GM20431 (cell line): ENCODE measurements at regions not wholly inside any gene's neighbourhood (a gene's known extent, or its start where the extent isn't known, plus 50 kb on each side); places are given as distances from the start of the nearest gene placed in this dataset.

Experiments used
- in situ Hi-C: fragments of 300-500 bp; cut with MseI, MboI; formaldehyde crosslinking; loops from one replicate; pipeline ENCODE4 v1.15.0; 2020; ENCODE audit warnings: low sequenced_read_pairs; ENCODE audit not compliant: unreplicated experiment

GRCh38 chr6:145187491-145188206, 547.7 kb downstream of the EPM2A start:
- in situ Hi-C loops, result no loop called here

GRCh38 chr6:145189836-145190235, 545.5 kb downstream of the EPM2A start:
- in situ Hi-C loops, result no loop called here

DNA sequence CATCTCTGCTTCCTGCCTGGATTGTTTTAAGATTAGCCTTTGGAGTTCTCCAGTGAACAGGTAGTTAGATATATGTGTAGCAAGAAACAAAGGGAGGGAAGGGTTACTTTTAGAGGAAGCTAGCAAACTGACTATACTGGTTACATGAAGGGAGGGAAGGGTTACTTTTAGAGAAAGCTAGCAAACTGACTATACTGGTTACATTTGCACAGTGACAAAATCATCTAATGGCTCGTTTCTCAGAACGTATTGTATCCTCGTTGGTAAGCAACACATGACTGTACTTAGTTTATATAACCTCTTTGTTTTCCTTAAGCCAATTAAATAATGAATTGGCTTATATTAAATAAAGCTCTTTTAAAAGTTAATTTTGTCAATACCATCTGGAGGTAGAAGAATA, 540.9 kb downstream of the EPM2A start:
- in situ Hi-C loops, result no loop called here

DNA sequence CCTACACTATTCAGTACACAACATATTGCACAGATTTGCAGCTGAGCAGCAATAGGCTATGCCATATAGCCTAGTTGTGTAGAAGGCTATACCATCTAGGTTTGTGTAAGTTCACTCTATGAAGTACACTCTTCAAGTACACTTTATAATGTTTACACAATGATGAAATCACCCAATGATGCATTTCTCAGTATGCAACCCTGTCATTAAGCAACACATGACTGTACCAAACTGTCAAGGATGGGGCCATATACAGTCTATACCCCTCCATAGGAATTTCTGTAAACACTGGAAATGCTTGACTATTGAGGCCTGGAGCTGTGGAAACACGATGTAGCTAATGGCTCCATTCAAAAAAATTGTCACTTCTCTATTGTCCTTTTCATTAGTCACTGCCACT, 535.4 kb downstream of the EPM2A start:
- in situ Hi-C loops, result loop anchor here (25.0 kb wide), 1 partner anchor 613 kb away; no protein-coding TSS in a partner anchor

- in situ Hi-C loops, result loop anchor here (25.0 kb wide), 1 partner anchor 617 kb away; no protein-coding TSS in a partner anchor
Measured at GRCh38 chr6:145204301-145204700, 531.0 kb downstream of the EPM2A start.

DNA sequence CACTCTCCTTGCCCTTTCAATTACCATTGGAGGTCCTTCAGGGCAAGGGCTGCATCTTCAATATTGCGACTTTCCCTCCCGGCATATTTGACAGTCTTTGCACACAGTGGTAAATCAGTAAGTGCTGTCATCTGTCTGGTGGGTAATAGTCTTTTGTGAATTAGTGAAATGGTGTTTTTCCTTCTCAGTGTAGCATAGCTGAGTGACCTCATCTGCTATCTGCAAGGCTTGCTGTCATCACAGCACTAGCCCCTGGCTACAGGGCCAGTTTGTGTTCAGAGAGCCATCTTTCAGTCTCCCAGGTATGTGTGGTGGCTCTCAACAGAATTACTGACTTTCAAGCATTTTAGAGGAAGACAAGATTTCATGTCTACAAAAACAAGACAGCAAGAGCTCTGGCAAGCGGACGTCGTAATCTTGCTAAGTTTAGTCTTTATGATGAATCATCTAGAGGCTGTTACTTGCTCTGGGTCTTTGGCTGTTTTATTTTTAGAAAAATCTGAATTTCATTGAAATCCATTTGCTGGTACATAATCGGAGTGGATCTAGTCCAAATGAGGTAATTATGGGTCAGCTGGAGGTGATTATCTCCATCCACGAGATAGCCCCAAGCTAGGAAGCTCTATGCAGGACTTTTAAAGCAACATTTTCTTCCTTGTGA, 528.9 kb downstream of the EPM2A start:
- in situ Hi-C loops, result loop anchor here (25.0 kb wide), 1 partner anchor 619 kb away; no protein-coding TSS in a partner anchor

- in situ Hi-C loops, result loop anchor here (25.0 kb wide), 1 partner anchor 621 kb away; no protein-coding TSS in a partner anchor
Measured at GRCh38 chr6:145208474-145208873, 526.8 kb downstream of the EPM2A start.

DNA sequence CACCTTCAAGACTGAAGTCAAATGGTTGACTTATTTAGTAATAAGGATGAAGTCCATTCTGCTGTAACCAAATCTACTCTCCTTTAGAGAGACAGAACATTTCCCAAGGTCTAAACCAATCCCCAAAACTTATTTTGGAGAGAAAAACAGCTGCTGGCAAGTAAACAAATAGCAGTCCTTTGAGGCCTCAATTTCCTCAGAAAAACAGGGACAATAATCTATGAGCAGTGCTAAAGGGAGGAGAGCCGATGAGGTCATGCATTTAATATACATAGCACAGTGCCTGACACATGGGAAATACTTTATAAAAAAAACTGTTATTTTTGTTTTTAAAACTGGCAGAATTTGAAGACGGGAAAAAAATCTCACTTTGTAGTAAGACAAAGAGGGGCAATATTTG, 526.0 kb downstream of the EPM2A start:
- in situ Hi-C loops, result loop anchor here (25.0 kb wide), 1 partner anchor 622 kb away; no protein-coding TSS in a partner anchor

DNA sequence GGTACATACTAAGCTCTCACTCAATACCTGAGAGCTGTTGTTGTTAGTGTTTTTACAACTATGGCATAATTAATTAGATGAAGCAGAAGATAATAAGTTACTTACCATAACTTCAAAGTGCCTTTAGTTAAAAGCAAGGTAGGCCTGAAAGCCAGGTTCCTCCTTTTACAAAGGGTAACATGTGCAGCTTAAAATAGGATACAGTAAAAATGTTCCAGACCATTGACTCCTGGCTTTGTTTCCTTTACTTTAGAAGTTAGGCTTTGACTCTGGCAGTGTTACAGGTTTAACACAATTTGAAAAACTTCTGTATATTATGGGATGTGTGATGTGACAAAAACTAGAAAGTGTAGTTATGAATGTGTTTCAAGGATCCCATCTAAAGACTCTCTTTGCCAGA, 522.5 kb downstream of the EPM2A start:
- in situ Hi-C loops, result loop anchor here (25.0 kb wide), 1 partner anchor 626 kb away; no protein-coding TSS in a partner anchor

DNA sequence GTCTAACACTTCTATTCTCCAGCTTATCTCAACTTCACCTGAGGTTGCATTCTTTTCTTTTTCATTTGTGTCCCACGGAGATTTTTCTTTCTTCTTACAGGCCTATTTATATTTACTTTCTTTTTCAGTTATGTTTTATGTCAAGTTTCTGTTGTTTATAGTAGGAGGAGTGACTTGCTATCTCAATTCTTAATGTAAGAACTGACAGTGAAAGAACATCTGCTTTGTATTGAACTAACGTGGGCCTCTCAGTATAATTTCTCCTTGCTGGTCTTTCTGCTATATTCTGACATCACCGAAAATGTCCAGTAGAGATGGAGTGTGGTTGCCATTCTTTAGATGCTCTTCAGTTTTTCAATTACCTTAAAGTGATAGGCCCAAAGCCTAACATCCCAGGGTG, 521.7 kb downstream of the EPM2A start:
- in situ Hi-C loops, result loop anchor here (25.0 kb wide), 1 partner anchor 626 kb away; no protein-coding TSS in a partner anchor

DNA sequence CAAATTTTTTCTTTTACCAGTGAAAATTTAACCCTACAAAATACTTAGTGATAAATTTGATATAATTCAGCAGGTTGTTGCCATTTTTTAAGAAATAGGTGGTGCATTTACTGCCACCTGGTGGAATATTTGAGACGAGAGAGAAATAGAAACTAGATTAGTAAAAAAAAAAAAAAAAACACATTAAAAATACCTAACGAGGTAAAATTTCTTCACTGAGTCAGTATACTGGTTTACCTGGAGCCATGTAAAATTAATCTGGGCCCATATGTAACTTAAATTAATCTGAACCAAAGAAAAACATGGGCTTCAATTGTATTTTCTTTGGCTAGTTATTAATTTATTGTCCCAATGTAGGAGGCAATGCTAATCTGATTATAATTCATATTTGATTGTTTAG, 520.8 kb downstream of the EPM2A start:
- in situ Hi-C loops, result loop anchor here (25.0 kb wide), 1 partner anchor 627 kb away; no protein-coding TSS in a partner anchor

DNA sequence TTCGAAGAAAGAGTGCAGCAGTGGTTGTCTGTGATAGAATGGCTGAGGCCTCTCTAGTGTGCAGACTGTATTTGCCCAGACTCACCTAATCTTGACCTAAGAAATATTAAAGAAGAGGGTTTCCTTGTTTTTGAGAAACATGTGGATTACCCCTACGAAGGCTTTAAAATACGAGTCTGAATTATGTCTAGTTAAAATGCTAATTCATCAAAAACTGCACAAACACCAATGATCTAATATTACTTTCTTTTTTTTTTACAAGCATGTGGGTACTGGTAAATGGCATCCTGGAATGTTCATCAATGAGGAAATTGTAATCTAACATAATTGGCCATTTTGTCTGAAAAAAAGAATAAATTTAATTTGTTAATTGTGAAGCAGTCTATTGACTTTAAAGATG, 510.9 kb downstream of the EPM2A start:
- in situ Hi-C loops, result loop anchor here (25.0 kb wide), 1 partner anchor 637 kb away; no protein-coding TSS in a partner anchor

GRCh38 chr6:145225500-145225899, 509.8 kb downstream of the EPM2A start:
- in situ Hi-C loops, result no loop called here

- in situ Hi-C loops, result no loop called here
Measured at GRCh38 chr6:145227593-145227992, 507.7 kb downstream of the EPM2A start.

- in situ Hi-C loops, result no loop called here
Measured at GRCh38 chr6:145228962-145229582, 506.2 kb downstream of the EPM2A start.

DNA sequence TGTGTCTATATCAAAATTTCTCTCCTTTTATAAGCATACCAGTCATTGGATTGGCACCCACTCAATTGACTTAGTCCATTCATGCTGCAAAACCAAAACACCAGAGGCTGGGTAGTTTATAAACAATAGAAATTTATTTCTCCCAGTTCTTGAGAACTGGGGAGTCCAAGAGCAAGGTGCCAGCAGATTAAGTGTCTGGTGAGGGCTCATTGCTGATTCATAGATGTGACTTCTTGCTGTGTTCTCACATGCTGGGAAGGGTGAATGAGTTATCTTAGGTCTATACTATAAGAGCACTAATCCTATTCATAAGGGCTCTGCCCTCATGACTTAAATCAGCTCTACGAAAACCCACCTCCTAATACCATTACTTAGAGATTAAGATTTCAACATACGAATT, 501.4 kb downstream of the EPM2A start:
- in situ Hi-C loops, result no loop called here

- in situ Hi-C loops, result no loop called here
Measured at GRCh38 chr6:145235207-145235606, 500.1 kb downstream of the EPM2A start.

DNA sequence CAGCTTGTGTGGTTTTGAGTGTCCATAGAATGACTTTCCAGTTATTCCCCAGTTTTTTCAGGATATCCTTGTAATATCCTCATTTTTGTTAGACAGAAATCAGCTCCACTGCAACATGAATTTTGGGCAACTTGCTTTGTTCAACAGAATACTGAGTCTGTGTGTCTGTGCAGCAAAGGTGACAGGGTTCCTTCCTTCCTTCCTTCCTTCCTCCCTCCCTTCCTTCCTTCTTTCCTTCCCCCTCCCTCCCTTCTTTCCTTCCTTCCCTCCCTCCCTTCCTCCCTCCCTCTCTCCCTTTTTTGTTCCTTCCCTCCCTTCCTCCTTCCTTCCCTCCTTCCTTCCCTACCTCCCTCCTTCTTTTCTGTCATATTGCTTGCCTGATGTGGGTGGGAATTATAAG, 496.5 kb downstream of the EPM2A start:
- in situ Hi-C loops, result no loop called here

- in situ Hi-C loops, result no loop called here
Measured at GRCh38 chr6:145241039-145241438, 494.3 kb downstream of the EPM2A start.

DNA sequence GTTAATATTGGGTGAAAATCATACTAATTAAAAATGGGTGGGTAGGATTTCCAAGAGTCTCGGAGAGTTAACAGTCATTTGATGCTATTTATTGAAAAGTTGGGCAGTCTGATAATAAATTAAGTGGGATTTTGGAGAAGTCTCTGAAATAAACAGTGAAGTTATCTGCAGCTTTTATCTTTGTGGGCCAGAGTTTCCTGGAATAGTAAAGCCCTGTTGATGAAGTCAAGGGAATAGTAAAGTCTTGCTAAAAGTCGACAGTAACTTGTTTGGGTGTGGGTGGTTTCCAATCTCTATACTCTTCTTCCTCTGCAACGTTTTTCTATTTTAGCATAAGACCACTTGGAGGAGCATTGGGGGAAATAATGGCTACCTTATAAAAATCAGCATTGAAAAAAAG, 493.6 kb downstream of the EPM2A start:
- in situ Hi-C loops, result no loop called here
